ENCODE measurements at regions not wholly inside any gene's neighbourhood (a gene's known extent, or its start where the extent isn't known, plus 50 kb on each side); places are given as distances from the start of the nearest gene placed in this dataset.

- H3K36me3 ChIP-seq: no peaks in the 10 kb centered on the region
- H3K27me3 ChIP-seq: no peaks in the 10 kb centered on the region
- H3K4me3 ChIP-seq: no peak overlapping the region
- no peak for TF ChIP-seq POLR2A (IDR thresholded peaks at IDR 0.05)
- TF ChIP-seq CTCF (IDR thresholded peaks at IDR 0.05): no peak
- no peak for DNase-seq
- no peak overlapping the region for H3K27ac ChIP-seq
- H3K9me3 ChIP-seq: no peaks in the 10 kb centered on the region
- intact Hi-C loops (cut with DNase I; ENCODE audit: low total_unique reads): no loop called here
- H3K4me1 ChIP-seq: no peaks in the 10 kb centered on the region
Measured at GRCh38 chr10:60441515-60441914, 51.8 kb upstream of the ANK3 start.

- Histone ChIP-seq H3K9me3 (no peaks in the 10 kb centered on the region), H3K27me3 (no peaks in the 10 kb centered on the region), H3K4me1 (no peaks in the 10 kb centered on the region), H3K36me3 (no peaks in the 10 kb centered on the region), H3K27ac (no peak overlapping the region), H3K4me3 (no peak overlapping the region)
- no peak for DNase-seq
- intact Hi-C loops (cut with DNase I; ENCODE audit: low total_unique reads): loop anchor here (10.0 kb wide), 1 partner anchor 335 kb away; no protein-coding TSS in a partner anchor
- TF ChIP-seq POLR2A (IDR thresholded peaks at IDR 0.05) (no peak), CTCF (IDR thresholded peaks at IDR 0.05) (no peak)
Measured at GRCh38 chr10:60439641-60440040, 50.0 kb upstream of the ANK3 start.
